ENCODE measurements at regions not wholly inside any gene's neighbourhood (a gene's known extent, or its start where the extent isn't known, plus 50 kb on each side); places are given as distances from the start of the nearest gene placed in this dataset.

- no peak for TF ChIP-seq CTCF (IDR thresholded peaks at IDR 0.05)
- TF ChIP-seq AFF4 (CRISPR knock-in tag; IDR thresholded peaks at IDR 0.05; ENCODE audit: borderline replicate concordance): no peak
Observed at GRCh38 chr17:70717042-70717441, 547.7 kb downstream of the KCNJ2 start.
